Tibial artery (tissue), 4 donors: ENCODE measurements at regions not wholly inside any gene's neighbourhood (a gene's known extent, or its start where the extent isn't known, plus 50 kb on each side); places are given as distances from the start of the nearest gene placed in this dataset.

Source experiments
- DNase-seq, 2 donors: peaks; one replicate each; pipeline ENCODE4 v3.0.0-alpha.2; 2019
- H3K27ac ChIP-seq, 2 donors: fragments of 200-600 bp; sonication (generic) in 1 of 2; 1 replicate in 1 of 2; 2 replicates in 1 of 2; pipeline ENCODE4 v1.5.1; 2018 to 2019; ENCODE audit warnings: mild to moderate bottlenecking in 1 of 2
- H3K27me3 ChIP-seq, 2 donors: fragments of 200-600 bp; sonication (generic) in 1 of 2; one replicate each; pipeline versions ENCODE4 v1.5.1 to v1.6.0; 2016 to 2019
- H3K36me3 ChIP-seq, 3 donors: fragments of 200-600 bp; sonication (generic) in 2 of 3; one replicate each; pipeline ENCODE4 v1.5.1; 2016 to 2019; ENCODE audit warnings: mild to moderate bottlenecking in 2 of 3
- H3K4me1 ChIP-seq, 4 donors: fragments of 200-600 bp; sonication (generic) in 2 of 4; 1 replicate in 3 of 4; 2 replicates in 1 of 4; pipeline ENCODE4 v1.5.1; 2016 to 2019
- H3K4me3 ChIP-seq, 2 donors: fragments of 200-600 bp; sonication (generic) in 1 of 2; 1 replicate in 1 of 2; 2 replicates in 1 of 2; pipeline ENCODE4 v1.5.1; 2018 to 2019; ENCODE audit warnings: mild to moderate bottlenecking in 2 of 2
- H3K9me3 ChIP-seq, 3 donors: fragments of 200-600 bp; sonication (generic) in 1 of 3; one replicate each; pipeline ENCODE4 v1.5.1; 2016 to 2019
- CTCF ChIP-seq, 2 experiments: fragments of 200-600 bp in 1 of 2; fragments of 450-650 bp in 1 of 2; IDR thresholded peaks; one replicate each; pipeline ENCODE4 v1.5.1; 2017 to 2019; ENCODE audit warnings: antibody characterized with exemption in 2 of 2, mild to moderate bottlenecking in 1 of 2, moderate library complexity in 1 of 2
- intact Hi-C: fragments of 100-400 bp; cut with DNase I; formaldehyde crosslinking; loops from one replicate; pipeline ENCODE4 v1.15.0; 2023; ENCODE audit warnings: low total_unique reads

GRCh38 chr7:98506471-98506870 lies 105.6 kb upstream of the BAIAP2L1 start:
- no peaks in the 10 kb centered on the region for H3K4me1 ChIP-seq
- intact Hi-C loops, result no loop called here
- H3K27ac ChIP-seq, result no peak overlapping the region
- no peaks in the 10 kb centered on the region for H3K9me3 ChIP-seq
- TF ChIP-seq CTCF (IDR thresholded peaks at IDR 0.05), result no peak
- DNase-seq, result no peak
- no peaks in the 10 kb centered on the region for H3K36me3 ChIP-seq
- H3K4me3 ChIP-seq, result no peak overlapping the region
- H3K27me3 ChIP-seq, result peaks cover 0 to 7% of the 10 kb centered on the region in 2 donors

- H3K27me3 ChIP-seq, result peaks cover 0 to 7% of the 10 kb centered on the region in 2 donors
- H3K9me3 ChIP-seq, result peaks cover 3 to 17% (median 9%) of the 10 kb centered on the region in 3 donors
- TF ChIP-seq CTCF (IDR thresholded peaks at IDR 0.05), result no peak
- intact Hi-C loops, result no loop called here
- DNase-seq, result no peak
- H3K27ac ChIP-seq, result no peak overlapping the region
- no peaks in the 10 kb centered on the region for H3K4me1 ChIP-seq
- no peak overlapping the region for H3K4me3 ChIP-seq
- H3K36me3 ChIP-seq, result no peaks in the 10 kb centered on the region
Measured at GRCh38 chr7:98500764-98501163, 99.9 kb upstream of the BAIAP2L1 start.

GRCh38 chr7:98496618-98497017 lies 95.7 kb upstream of the BAIAP2L1 start:
- no peak for TF ChIP-seq CTCF (IDR thresholded peaks at IDR 0.05)
- H3K4me3 ChIP-seq, result no peak overlapping the region
- intact Hi-C loops, result no loop called here
- H3K4me1 ChIP-seq, result no peaks in the 10 kb centered on the region
- DNase-seq, result no peak
- H3K27ac ChIP-seq, result no peak overlapping the region
- H3K36me3 ChIP-seq, result no peaks in the 10 kb centered on the region
- no peaks in the 10 kb centered on the region for H3K27me3 ChIP-seq
- H3K9me3 ChIP-seq, result peaks cover 3 to 19% (median 11%) of the 10 kb centered on the region in 3 donors

- peaks cover 3 to 19% (median 11%) of the 10 kb centered on the region in 3 donors for H3K9me3 ChIP-seq
- no peak overlapping the region for H3K27ac ChIP-seq
- no peaks in the 10 kb centered on the region for H3K27me3 ChIP-seq
- TF ChIP-seq CTCF (IDR thresholded peaks at IDR 0.05), result no peak
- H3K4me3 ChIP-seq, result no peak overlapping the region
- no peaks in the 10 kb centered on the region for H3K36me3 ChIP-seq
- H3K4me1 ChIP-seq, result no peaks in the 10 kb centered on the region
- intact Hi-C loops, result no loop called here
- DNase-seq, result no peak
Measured at GRCh38 chr7:98495200-98495955, 94.5 kb upstream of the BAIAP2L1 start.

GRCh38 chr7:98493030-98493778 lies 92.3 kb upstream of the BAIAP2L1 start:
- no peaks in the 10 kb centered on the region for H3K4me1 ChIP-seq
- H3K4me3 ChIP-seq, result no peak overlapping the region
- no peak overlapping the region for H3K27ac ChIP-seq
- TF ChIP-seq CTCF (IDR thresholded peaks at IDR 0.05), result no peak
- DNase-seq, result no peak
- intact Hi-C loops, result no loop called here
- H3K9me3 ChIP-seq, result peaks cover 3 to 19% (median 11%) of the 10 kb centered on the region in 3 donors
- no peaks in the 10 kb centered on the region for H3K27me3 ChIP-seq
- H3K36me3 ChIP-seq, result no peaks in the 10 kb centered on the region
